Tibial nerve (tissue), 4 donors: ENCODE measurements at regions not wholly inside any gene's neighbourhood (a gene's known extent, or its start where the extent isn't known, plus 50 kb on each side); places are given as distances from the start of the nearest gene placed in this dataset.

Experiments
- EP300 ChIP-seq, 2 donors: sonication (generic); formaldehyde crosslinking; IDR thresholded peaks; one replicate each; pipeline ENCODE4 v1.6.1; 2017; ENCODE audit warnings: antibody characterized with exemption in 2 of 2, mild to moderate bottlenecking in 1 of 2
- POLR2A ChIP-seq, 2 donors: fragments of 450-650 bp; IDR thresholded peaks; one replicate each; pipeline ENCODE4 v1.6.1; 2017; ENCODE audit warnings: antibody characterized with exemption in 2 of 2, mild to moderate bottlenecking in 2 of 2, moderate library complexity in 2 of 2
- TF ChIP-seq, protein P1 (sequence below), 5 experiments: fragments of 200-600 bp in 3 of 5; fragments of 450-650 bp in 2 of 5; sonication (generic) in 3 of 5; IDR thresholded peaks; one replicate each; pipeline ENCODE4 v1.5.1; 2016 to 2019; ENCODE audit warnings: antibody characterized with exemption in 5 of 5, mild to moderate bottlenecking in 3 of 5, moderate library complexity in 2 of 5

DNA sequence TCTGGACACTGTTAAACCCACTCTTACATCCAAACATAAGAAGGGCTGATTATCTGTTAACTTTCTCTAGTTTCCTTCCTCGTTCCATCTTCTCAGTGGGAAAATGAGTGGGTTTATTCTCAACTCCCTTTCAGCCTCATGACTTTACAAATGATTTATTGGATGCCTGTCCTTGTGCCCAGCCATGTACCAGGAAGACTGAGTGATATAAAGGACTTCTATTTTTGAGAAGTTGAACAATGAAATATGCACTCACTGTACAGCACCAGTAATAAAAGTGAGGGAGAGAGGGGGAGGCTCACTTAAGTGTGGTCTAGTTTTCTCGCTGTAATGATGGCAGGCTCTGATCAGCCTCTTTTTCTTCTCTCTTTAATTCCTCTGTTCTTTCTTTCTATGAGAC lies 277.6 kb downstream of the SMARCA2 start:
- TF ChIP-seq POLR2A (IDR thresholded peaks at IDR 0.05) (no peak), EP300 (IDR thresholded peaks at IDR 0.05) (no peak)
- TF ChIP-seq, protein P1, sequence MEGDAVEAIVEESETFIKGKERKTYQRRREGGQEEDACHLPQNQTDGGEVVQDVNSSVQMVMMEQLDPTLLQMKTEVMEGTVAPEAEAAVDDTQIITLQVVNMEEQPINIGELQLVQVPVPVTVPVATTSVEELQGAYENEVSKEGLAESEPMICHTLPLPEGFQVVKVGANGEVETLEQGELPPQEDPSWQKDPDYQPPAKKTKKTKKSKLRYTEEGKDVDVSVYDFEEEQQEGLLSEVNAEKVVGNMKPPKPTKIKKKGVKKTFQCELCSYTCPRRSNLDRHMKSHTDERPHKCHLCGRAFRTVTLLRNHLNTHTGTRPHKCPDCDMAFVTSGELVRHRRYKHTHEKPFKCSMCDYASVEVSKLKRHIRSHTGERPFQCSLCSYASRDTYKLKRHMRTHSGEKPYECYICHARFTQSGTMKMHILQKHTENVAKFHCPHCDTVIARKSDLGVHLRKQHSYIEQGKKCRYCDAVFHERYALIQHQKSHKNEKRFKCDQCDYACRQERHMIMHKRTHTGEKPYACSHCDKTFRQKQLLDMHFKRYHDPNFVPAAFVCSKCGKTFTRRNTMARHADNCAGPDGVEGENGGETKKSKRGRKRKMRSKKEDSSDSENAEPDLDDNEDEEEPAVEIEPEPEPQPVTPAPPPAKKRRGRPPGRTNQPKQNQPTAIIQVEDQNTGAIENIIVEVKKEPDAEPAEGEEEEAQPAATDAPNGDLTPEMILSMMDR (IDR thresholded peaks at IDR 0.05) = no peak
